ENCODE measurements at regions not wholly inside any gene's neighbourhood (a gene's known extent, or its start where the extent isn't known, plus 50 kb on each side); places are given as distances from the start of the nearest gene placed in this dataset.
A peak's percentile ranks its signal among the peaks of the same experiment; 100 is the strongest.

- Histone ChIP-seq H2AFZ (ENCODE audit: low read length) (peak overlapping the region; percentile 87; the same call in 1 of the 2 replicates), H3K27ac (ENCODE audit: low read depth, low read length) (no peak overlapping the region), H3K9me3 (ENCODE audit: insufficient read depth in 2 of 2, low read depth in 1 of 2, low read length in 1 of 2) (no peaks in the 10 kb centered on the region)
- TF ChIP-seq CHD2 (IDR thresholded peaks at IDR 0.05; ENCODE audit: low read length) (no peak), CTBP2 (IDR thresholded peaks at IDR 0.05; ENCODE audit: borderline replicate concordance, insufficient read depth, insufficient read length, low read length) (no peak), MAX (IDR thresholded peaks at IDR 0.05) (no peak), HDAC2 (IDR thresholded peaks at IDR 0.05; ENCODE audit: borderline replicate concordance in 1 of 2, low read depth in 2 of 2, low read length in 2 of 2) (no peak), SIX5 (IDR thresholded peaks at IDR 0.05; ENCODE audit: low read depth, low read length) (no peak), CBX5 (IDR thresholded peaks at IDR 0.05; ENCODE audit: low read depth, low read length) (no peak), PHF8 (conservative IDR thresholded peaks at IDR 0.05; ENCODE audit: low read depth, low read length) (no peak), SP1 (IDR thresholded peaks at IDR 0.05; ENCODE audit: low read depth, low read length) (no peak), GTF2F1 (IDR thresholded peaks at IDR 0.05; ENCODE audit: borderline replicate concordance, low read depth, low read length) (no peak), POU5F1 (IDR thresholded peaks at IDR 0.05; ENCODE audit: low read depth, low read length) (no peak), RXRA (IDR thresholded peaks at IDR 0.05; ENCODE audit: insufficient read depth, low read depth, low read length) (no peak), SP2 (IDR thresholded peaks at IDR 0.05; ENCODE audit: low read length) (no peak), SP4 (IDR thresholded peaks at IDR 0.05; ENCODE audit: low read length) (no peak), POLR2A (IDR thresholded peaks at IDR 0.05; ENCODE audit: control extremely low read depth in 1 of 2, low read depth in 2 of 2, low read length in 2 of 2) (no peak)
These were observed 78.5 kb downstream of the CD164 start for GRCh38 chr6:109303640-109304283.

More at GRCh38 chr6:109303640-109304283, 78.5 kb downstream of the CD164 start:
- H2BK5ac ChIP-seq (ENCODE audit: low read depth, low read length), result no peak overlapping the region; the same call in 1 of the 2 replicates
- H3K79me1 ChIP-seq (ENCODE audit: low read depth, low read length), result no peaks in the 10 kb centered on the region
- CTCF ChIA-PET (ENCODE audit: partially characterized antibody), result interaction anchor here (0.6 to 1.2 kb wide), 3 partner anchors 67 to 122 kb away, joined by 3 read pairs; no protein-coding TSS in a partner anchor
- H2BK120ac ChIP-seq (replicated peaks; ENCODE audit: low read depth, low read length), result no peak overlapping the region
- no peak overlapping the region for H3K9ac ChIP-seq (replicated peaks in 1 of 4; ENCODE audit: extremely low read depth in 1 of 4, low read depth in 3 of 4, low read length in 3 of 4)
- H4K5ac ChIP-seq (ENCODE audit: insufficient read length, low read depth, low read length), result no peak overlapping the region
- H3K4ac ChIP-seq (replicated peaks; ENCODE audit: insufficient read length, low read depth, low read length), result no peak overlapping the region
- peak overlapping the region; percentile 19 for H3K14ac ChIP-seq (ENCODE audit: insufficient read length)
- H3K23ac ChIP-seq (ENCODE audit: insufficient read length), result no peak overlapping the region
- no peak for FAIRE-seq
- no peak overlapping the region for H3K4me2 ChIP-seq (ENCODE audit: insufficient read depth in 1 of 2, low read depth in 2 of 2, low read length in 2 of 2)
- 81% methylated on average over 6 of the region's 6 CpGs; no CpG with 5 or more reads in 1 of the 2 experiments for WGBS, 2 experiments (ENCODE audit: extremely low coverage in 1 of 2, insufficient coverage in 1 of 2, insufficient read length in 1 of 2, insufficient replicate concordance in 2 of 2, low coverage in 1 of 2, low lambda C conversion rate in 2 of 2, missing lambda C conversion rate in 1 of 2)
- no peaks in the 10 kb centered on the region for H3K36me3 ChIP-seq (ENCODE audit: control insufficient read depth in 2 of 4, insufficient read depth in 4 of 4, low read length in 3 of 4)
- H2BK20ac ChIP-seq (ENCODE audit: low read length), result no peak overlapping the region
- H3K4me3 ChIP-seq (ENCODE audit: extremely low read depth in 1 of 4, insufficient read depth in 2 of 4, low read depth in 3 of 4, low read length in 4 of 4), result no peak overlapping the region
- H3K79me2 ChIP-seq (ENCODE audit: control insufficient read depth in 1 of 2, insufficient read depth in 2 of 2, low read length in 2 of 2), result no peaks in the 10 kb centered on the region
- H3K23me2 ChIP-seq (ENCODE audit: low read depth, low read length), result no peaks in the 10 kb centered on the region
- no peak overlapping the region for H2BK12ac ChIP-seq (ENCODE audit: low read depth, low read length)
- H4K8ac ChIP-seq (ENCODE audit: extremely low read depth, insufficient read depth, low read length), result no peak overlapping the region; the same call in 1 of the 2 replicates
- H3K27me3 ChIP-seq (replicated peaks in 1 of 4; ENCODE audit: control insufficient read depth in 3 of 4, extremely low read depth in 1 of 4, insufficient read depth in 3 of 4, low read length in 3 of 4), result no peaks in the 10 kb centered on the region
- H3K4me1 ChIP-seq (replicated peaks in 1 of 4; ENCODE audit: control insufficient read depth in 3 of 4, insufficient read depth in 4 of 4, low read length in 3 of 4), result 0 out of 7 replicates have a peak, but pooled peaks cover 0 to 2% (median 0%) of the 10 kb centered on the region in 4 experiments
- no peak overlapping the region for H2BK15ac ChIP-seq (ENCODE audit: low read length)
- H4K91ac ChIP-seq (replicated peaks; ENCODE audit: insufficient read length, low read length), result no peak overlapping the region
- no peak overlapping the region for H3K56ac ChIP-seq (replicated peaks; ENCODE audit: insufficient read length, low read depth, low read length)
- H4K20me1 ChIP-seq (replicated peaks in 1 of 2; ENCODE audit: control insufficient read depth in 1 of 2, insufficient read depth in 2 of 2, low read length in 2 of 2), result no peaks in the 10 kb centered on the region
- no peak overlapping the region for H2AK5ac ChIP-seq (ENCODE audit: low read depth, low read length)
- POLR2A ChIA-PET (ENCODE audit: partially characterized antibody), result no interaction called here
- DNase-seq (ENCODE audit: low read depth in 1 of 2, low spot score in 2 of 2), result no peak
- H3K18ac ChIP-seq (ENCODE audit: extremely low read depth, low read length), result no peak overlapping the region
